GM10248 (cell line): ENCODE measurements at regions not wholly inside any gene's neighbourhood (a gene's known extent, or its start where the extent isn't known, plus 50 kb on each side); places are given as distances from the start of the nearest gene placed in this dataset.

Experiments
- CTCF ChIA-PET: fragments of 300-600 bp; sonication (Branson Sonifier 250); formaldehyde crosslinking; extraction: SDS; loops from one replicate; lab custom pipeline; 2021; ENCODE audit warnings: antibody characterized with exemption; lab: Yijun Ruan, JAX
- POLR2A ChIA-PET: fragments of 350-650 bp; sonication (Branson Sonifier 250); formaldehyde crosslinking; extraction: SDS; loops from one replicate; lab custom pipeline; 2020; ENCODE audit warnings: antibody characterized with exemption; lab: Yijun Ruan, JAX
- DNase-seq: peaks from one replicate; pipeline ENCODE4 v3.0.0; 2012; ENCODE audit errors: extremely low spot score
- CTCF ChIP-seq: IDR thresholded peaks from 2 replicates; pipeline ENCODE4 v1.5.1; 2012; ENCODE audit warnings: mild to moderate bottlenecking, low read depth; ENCODE audit errors: extremely low read depth, missing control alignments, control extremely low read depth

- CTCF ChIA-PET: interaction anchor here (1.5 to 1.7 kb wide), 2 partner anchors 12 to 17 kb away, joined by 3 to 10 read pairs; no protein-coding TSS in a partner anchor
- no peak for DNase-seq
- POLR2A ChIA-PET: no interaction called here
- no peak for TF ChIP-seq CTCF
These were observed 180.2 kb downstream of the ANAPC1 start for GRCh38 chr2:111703759-111704158.

GRCh38 chr2:111704246-111704645, 179.7 kb downstream of the ANAPC1 start:
- CTCF ChIA-PET: interaction anchor here (1.5 kb wide), 1 partner anchor 17 kb away, joined by 3 read pairs; no protein-coding TSS in a partner anchor
- POLR2A ChIA-PET: no interaction called here
- no peak for TF ChIP-seq CTCF
- no peak for DNase-seq

GRCh38 chr2:111705239-111705638, 178.8 kb downstream of the ANAPC1 start:
- CTCF ChIA-PET: no interaction called here
- no peak for TF ChIP-seq CTCF
- no peak for DNase-seq
- POLR2A ChIA-PET: no interaction called here

- peak; percentile 70 for DNase-seq
- TF ChIP-seq CTCF: no peak
- ChIA-PET POLR2A (no interaction called here), CTCF (interaction anchor here (1.1 kb wide), 1 partner anchor 11 kb away, joined by 4 read pairs; no protein-coding TSS in a partner anchor)
These were observed 178.2 kb downstream of the ANAPC1 start for GRCh38 chr2:111705711-111706336.

- no peak for TF ChIP-seq CTCF
- no peak for DNase-seq
- POLR2A ChIA-PET: no interaction called here
- CTCF ChIA-PET: interaction anchor here (1.1 kb wide), 1 partner anchor 11 kb away, joined by 4 read pairs; no protein-coding TSS in a partner anchor
These were observed 177.5 kb downstream of the ANAPC1 start for GRCh38 chr2:111706481-111707001.

GRCh38 chr2:111707700-111708099, 176.3 kb downstream of the ANAPC1 start:
- CTCF ChIA-PET: interaction anchor here (0.9 kb wide), 1 partner anchor 40 kb away, joined by 3 read pairs; no protein-coding TSS in a partner anchor

More at GRCh38 chr2:111707700-111708099, 176.3 kb downstream of the ANAPC1 start:
- no peak for TF ChIP-seq CTCF
- POLR2A ChIA-PET: no interaction called here
- DNase-seq: no peak
